HepG2 (cell line): ENCODE measurements at regions not wholly inside any gene's neighbourhood (a gene's known extent, or its start where the extent isn't known, plus 50 kb on each side); places are given as distances from the start of the nearest gene placed in this dataset.

Experiments used
- ADNP ChIP-seq: sonication (generic); formaldehyde crosslinking; IDR thresholded peaks from 2 replicates; pipeline ENCODE4 v1.4.0; 2020; ENCODE audit warnings: missing genetic modification reagents
- ARID3A ChIP-seq: IDR thresholded peaks from 2 replicates; pipeline ENCODE4 v1.6.1; 2012; ENCODE audit warnings: low read depth, low read length, improper control_type of control experiment
- CCDC6 ChIP-seq: sonication (generic); formaldehyde crosslinking; IDR thresholded peaks from 2 replicates; pipeline ENCODE4 v1.8.1; 2022; ENCODE audit warnings: mild to moderate bottlenecking, missing genetic modification reagents, moderate library complexity
- CENPX ChIP-seq: sonication (generic); formaldehyde crosslinking; IDR thresholded peaks from 2 replicates; pipeline ENCODE4 v1.9.0; 2021; ENCODE audit warnings: mild to moderate bottlenecking, missing genetic modification reagents, moderate library complexity
- KAT8 ChIP-seq: IDR thresholded peaks from 2 replicates; pipeline ENCODE4 v1.6.1; 2016; ENCODE audit warnings: missing genetic modification reagents, missing compliant biosample characterization
- MIER2 ChIP-seq: IDR thresholded peaks from 2 replicates; pipeline ENCODE4 v1.6.1; 2016; ENCODE audit warnings: missing biosample characterization, missing genetic modification reagents
- RAD21 ChIP-seq: fragments of 450-650 bp; formaldehyde crosslinking; IDR thresholded peaks from 2 replicates; pipeline ENCODE4 v1.5.0; 2020; ENCODE audit warnings: mild to moderate bottlenecking
- SALL2 ChIP-seq: sonication (generic); formaldehyde crosslinking; IDR thresholded peaks from 2 replicates; pipeline ENCODE4 v1.8.1; 2023; ENCODE audit warnings: mild to moderate bottlenecking, missing genetic modification reagents, inconsistent platforms
- SMC3 ChIP-seq: IDR thresholded peaks from 2 replicates; pipeline ENCODE4 v1.6.1; 2011; ENCODE audit warnings: low read length, improper control_type of control experiment
- SNAI1 ChIP-seq: sonication (generic); formaldehyde crosslinking; IDR thresholded peaks from 2 replicates; pipeline ENCODE4 v1.5.0; 2020; ENCODE audit warnings: mild to moderate bottlenecking, missing genetic modification reagents, borderline replicate concordance
- STAG1 ChIP-seq: sonication (generic); formaldehyde crosslinking; IDR thresholded peaks from 2 replicates; pipeline ENCODE4 v1.4.0; 2020; ENCODE audit warnings: missing genetic modification reagents
- ZFP82 ChIP-seq: sonication (generic); formaldehyde crosslinking; IDR thresholded peaks from 2 replicates; pipeline ENCODE4 v1.5.1; 2020; ENCODE audit warnings: mild to moderate bottlenecking, missing genetic modification reagents, borderline replicate concordance
- ZNF124 ChIP-seq: sonication (generic); formaldehyde crosslinking; IDR thresholded peaks from 2 replicates; pipeline ENCODE4 v1.4.0; 2020; ENCODE audit warnings: missing genetic modification reagents
- ZNF512 ChIP-seq: sonication (generic); formaldehyde crosslinking; IDR thresholded peaks from 2 replicates; pipeline ENCODE4 v1.4.0; 2020; ENCODE audit warnings: mild to moderate bottlenecking, missing genetic modification reagents
- ZNF646 ChIP-seq: sonication (generic); formaldehyde crosslinking; IDR thresholded peaks from 2 replicates; pipeline ENCODE4 v1.9.0; 2021; ENCODE audit warnings: mild to moderate bottlenecking, missing genetic modification reagents

GRCh38 chr3:190224863-190225692 is 97.2 kb downstream of the CLDN1 start (continued):
- TF ChIP-seq ZNF646 (CRISPR knock-in tag): no peak
- TF ChIP-seq STAG1 (CRISPR knock-in tag): peak; percentile 66
- no peak for TF ChIP-seq CCDC6
- TF ChIP-seq ZFP82 (CRISPR knock-in tag): no peak
- TF ChIP-seq SMC3: peak; percentile 48
- TF ChIP-seq CENPX (CRISPR knock-in tag): no peak
- peak; percentile 96 for TF ChIP-seq ZNF512 (CRISPR knock-in tag)
- 0 out of 2 replicates have a peak, but pooled peaks have one; percentile 20 for TF ChIP-seq ARID3A
- no peak for TF ChIP-seq ZNF124 (CRISPR knock-in tag)
- TF ChIP-seq SNAI1 (CRISPR knock-in tag): no peak
- no peak for TF ChIP-seq SALL2
- TF ChIP-seq ADNP (CRISPR knock-in tag): no peak
- no peak for TF ChIP-seq KAT8 (CRISPR knock-in tag)
- no peak for TF ChIP-seq MIER2 (CRISPR knock-in tag)
- TF ChIP-seq RAD21 (CRISPR knock-in tag): peak; percentile 29; the same call in 1 of the 2 replicates
